22Rv1 (cell line): ENCODE measurements at regions not wholly inside any gene's neighbourhood (a gene's known extent, or its start where the extent isn't known, plus 50 kb on each side); places are given as distances from the start of the nearest gene placed in this dataset.

Experiments
- CTCF ChIP-seq: fragments of 450-650 bp; IDR thresholded peaks from 2 replicates; pipeline ENCODE4 v1.5.1; 2017; ENCODE audit warnings: mild to moderate bottlenecking
- ZFX ChIP-seq: fragments of 450-650 bp; IDR thresholded peaks from 2 replicates; pipeline ENCODE4 v1.6.1; 2017; ENCODE audit warnings: antibody characterized with exemption, borderline replicate concordance

GRCh38 chr12:92030618-92031017 is 115.0 kb downstream of the BTG1 start:
- TF ChIP-seq CTCF (no peak), ZFX (no peak)
